Natural killer cell (primary cell): ENCODE measurements at regions not wholly inside any gene's neighbourhood (a gene's known extent, or its start where the extent isn't known, plus 50 kb on each side); places are given as distances from the start of the nearest gene placed in this dataset.

Experiments
- ATAC-seq, 3 donors: fragments of 150-1000 bp in 2 of 3; fragments of 200-7000 bp in 1 of 3; cut with Tn5 transposase; 1 replicate in 1 of 3; 2 replicates in 2 of 3; pipeline ENCODE4 v1.10.0; 2021; ENCODE audit warnings: mild to moderate bottlenecking in 2 of 3, moderate library complexity in 2 of 3
- DNase-seq, 2 donors: peaks; one replicate each; pipeline versions ENCODE4 v3.0.0 to v3.0.0-alpha.2; 2013 to 2021; ENCODE audit warnings: mixed read lengths in 1 of 2
- H3K27ac ChIP-seq: one replicate; pipeline ENCODE4 v1.5.1; 2013; ENCODE audit warnings: mild to moderate bottlenecking, low read length
- H3K27me3 ChIP-seq: one replicate; pipeline ENCODE4 v1.6.1; 2013; ENCODE audit warnings: low read length; ENCODE audit not compliant: control insufficient read depth, insufficient read depth
- H3K36me3 ChIP-seq: one replicate; pipeline ENCODE4 v1.6.1; 2013; ENCODE audit warnings: low read length; ENCODE audit not compliant: control insufficient read depth, insufficient read depth
- H3K4me1 ChIP-seq: one replicate; pipeline ENCODE4 v1.6.1; 2013; ENCODE audit warnings: low read length; ENCODE audit not compliant: control insufficient read depth, insufficient read depth
- H3K4me3 ChIP-seq: one replicate; pipeline ENCODE4 v1.5.1; 2013; ENCODE audit warnings: low read length
- H3K9me3 ChIP-seq: one replicate; pipeline ENCODE4 v1.6.1; 2013; ENCODE audit warnings: low read length; ENCODE audit not compliant: control insufficient read depth, insufficient read depth
- H3K27ac Mint-ChIP-seq, 2 donors: one replicate each; pipeline ENCODE4 v1.8.0; 2022; ENCODE audit warnings: mild to moderate bottlenecking in 2 of 2, mixed read lengths in 2 of 2, moderate library complexity in 1 of 2
- H3K27me3 Mint-ChIP-seq, 2 donors: one replicate each; pipeline ENCODE4 v1.8.0; 2022; ENCODE audit warnings: low read depth in 2 of 2, mixed read lengths in 2 of 2
- H3K36me3 Mint-ChIP-seq: one replicate; pipeline ENCODE4 v1.8.0; 2022; ENCODE audit warnings: mixed read lengths
- H3K4me1 Mint-ChIP-seq, 2 donors: one replicate each; pipeline ENCODE4 v1.8.0; 2022; ENCODE audit warnings: mixed read lengths in 2 of 2
- H3K4me3 Mint-ChIP-seq: one replicate; pipeline ENCODE4 v1.8.0; 2022; ENCODE audit warnings: mild to moderate bottlenecking, moderate library complexity, mixed read lengths
- H3K9me3 Mint-ChIP-seq, 2 donors: one replicate each; pipeline ENCODE4 v1.8.0; 2022; ENCODE audit warnings: mixed read lengths in 2 of 2
- WGBS: methylation state at CpG from one replicate; pipeline ENCODE4 v1.1.7; 2013; ENCODE audit warnings: missing lambda C conversion rate; ENCODE audit not compliant: insufficient coverage; 5-methylcytosine and 5-hydroxymethylcytosine counted together
- intact Hi-C: fragments of 100-400 bp; cut with micrococcal nuclease; formaldehyde crosslinking; loops from one replicate; pipeline ENCODE4 v1.14.2; 2022
- TF ChIP-seq, protein P1 (sequence below): fragments of 200-600 bp; IDR thresholded peaks from one replicate; pipeline ENCODE4 v1.8.0; 2022; ENCODE audit warnings: antibody characterized with exemption

DNA sequence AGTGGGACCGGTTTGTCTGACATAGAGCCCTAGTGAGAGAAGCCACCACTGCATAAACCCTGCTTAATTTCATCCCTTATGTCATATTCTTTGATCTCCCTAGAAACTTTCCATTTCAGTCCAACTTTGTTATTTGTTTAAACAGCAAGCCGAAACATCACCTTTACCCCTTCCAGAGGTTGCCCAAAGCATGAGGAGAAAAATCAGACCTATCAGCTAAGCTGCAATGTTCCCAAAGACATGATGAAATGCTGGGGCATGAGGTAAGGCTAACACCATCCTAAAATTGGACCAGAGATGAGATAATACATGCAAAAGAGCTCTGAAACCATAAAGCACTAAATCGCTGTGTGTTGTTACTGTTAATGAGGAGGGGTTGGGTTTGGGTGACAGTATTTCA, 447.9 kb upstream of the ACVR2A start:
- 92% methylated on average over 3 of the region's 3 CpGs for WGBS
- intact Hi-C loops: no loop called here
- Histone ChIP-seq H3K27ac (no peak overlapping the region), H3K9me3 (no peaks in the 10 kb centered on the region), H3K36me3 (no peaks in the 10 kb centered on the region), H3K4me1 (no peaks in the 10 kb centered on the region), H3K27me3 (no peaks in the 10 kb centered on the region), H3K4me3 (no peak overlapping the region)
- DNase-seq (no peak), ATAC-seq (no peak)
- TF ChIP-seq, protein P1, sequence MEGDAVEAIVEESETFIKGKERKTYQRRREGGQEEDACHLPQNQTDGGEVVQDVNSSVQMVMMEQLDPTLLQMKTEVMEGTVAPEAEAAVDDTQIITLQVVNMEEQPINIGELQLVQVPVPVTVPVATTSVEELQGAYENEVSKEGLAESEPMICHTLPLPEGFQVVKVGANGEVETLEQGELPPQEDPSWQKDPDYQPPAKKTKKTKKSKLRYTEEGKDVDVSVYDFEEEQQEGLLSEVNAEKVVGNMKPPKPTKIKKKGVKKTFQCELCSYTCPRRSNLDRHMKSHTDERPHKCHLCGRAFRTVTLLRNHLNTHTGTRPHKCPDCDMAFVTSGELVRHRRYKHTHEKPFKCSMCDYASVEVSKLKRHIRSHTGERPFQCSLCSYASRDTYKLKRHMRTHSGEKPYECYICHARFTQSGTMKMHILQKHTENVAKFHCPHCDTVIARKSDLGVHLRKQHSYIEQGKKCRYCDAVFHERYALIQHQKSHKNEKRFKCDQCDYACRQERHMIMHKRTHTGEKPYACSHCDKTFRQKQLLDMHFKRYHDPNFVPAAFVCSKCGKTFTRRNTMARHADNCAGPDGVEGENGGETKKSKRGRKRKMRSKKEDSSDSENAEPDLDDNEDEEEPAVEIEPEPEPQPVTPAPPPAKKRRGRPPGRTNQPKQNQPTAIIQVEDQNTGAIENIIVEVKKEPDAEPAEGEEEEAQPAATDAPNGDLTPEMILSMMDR: no peak
- Mint-ChIP-seq H3K36me3 (no peaks in the 10 kb centered on the region), H3K9me3 (no peaks in the 10 kb centered on the region), H3K4me1 (no peaks in the 10 kb centered on the region), H3K27me3 (peaks cover 4% of the 10 kb centered on the region in 2 donors), H3K4me3 (no peak overlapping the region), H3K27ac (no peak overlapping the region)

DNA sequence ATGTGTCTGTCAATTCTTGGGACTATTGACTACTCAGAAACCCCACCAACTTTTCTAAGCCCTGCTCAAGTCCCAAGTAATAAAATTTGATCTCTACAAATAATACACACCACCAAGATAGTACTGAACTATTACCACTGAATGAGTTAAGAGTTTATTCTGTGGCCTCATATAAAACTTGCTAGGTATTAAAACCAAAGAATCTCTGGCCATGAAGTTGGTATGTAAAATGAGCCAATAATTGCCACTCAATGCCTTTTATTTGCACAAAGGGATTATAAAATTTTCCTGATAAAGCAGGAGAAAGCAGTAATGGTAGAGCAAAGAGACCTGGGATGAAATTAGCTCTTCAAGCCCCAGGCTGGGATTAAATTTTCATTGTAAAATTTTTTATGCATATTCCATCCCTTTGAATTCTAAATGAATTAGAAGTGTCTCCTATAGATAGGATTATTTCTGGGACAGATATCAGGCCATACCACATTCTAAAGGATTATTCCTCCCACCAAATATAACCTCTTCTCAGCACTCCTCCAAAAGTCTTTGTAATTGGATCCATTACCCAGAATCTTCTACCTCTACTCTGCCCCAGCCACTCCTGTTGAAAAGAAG, 450.5 kb upstream of the ACVR2A start:
- H3K4me1 Mint-ChIP-seq: no peaks in the 10 kb centered on the region
- no peak for ATAC-seq
- H3K9me3 Mint-ChIP-seq: no peaks in the 10 kb centered on the region

DNA sequence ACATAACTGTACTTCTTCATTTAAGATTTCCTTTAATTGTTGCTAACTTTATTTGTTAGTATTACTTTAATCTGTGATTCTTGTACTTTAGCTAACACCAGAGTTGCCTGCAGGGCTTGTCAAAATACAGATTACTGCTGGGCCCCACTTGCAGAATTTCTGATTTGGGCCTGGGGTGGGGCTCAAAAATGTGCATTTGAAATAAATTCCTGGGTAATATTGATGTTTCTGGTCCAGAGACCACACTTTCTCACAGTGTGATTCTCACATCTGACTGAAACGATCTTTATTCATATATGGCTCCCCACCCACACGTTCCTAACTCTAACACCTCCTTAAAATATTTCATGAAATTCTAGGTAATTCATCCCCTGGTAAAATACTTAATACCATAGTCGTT, 452.6 kb upstream of the ACVR2A start:
- Mint-ChIP-seq H3K4me1 (no peaks in the 10 kb centered on the region), H3K9me3 (no peaks in the 10 kb centered on the region), H3K36me3 (no peaks in the 10 kb centered on the region), H3K4me3 (no peak overlapping the region), H3K27ac (no peak overlapping the region), H3K27me3 (peaks cover 2 to 10% of the 10 kb centered on the region in 2 donors)
- DNase-seq (no peak), ATAC-seq (no peak)
- H3K27me3 ChIP-seq: no peaks in the 10 kb centered on the region
- H3K27ac ChIP-seq: no peak overlapping the region
- WGBS: 37% methylated on average over 2 of the region's 3 CpGs
- H3K9me3 ChIP-seq: no peaks in the 10 kb centered on the region
- intact Hi-C loops: no loop called here
- TF ChIP-seq, protein P1: no peak
- H3K4me3 ChIP-seq: no peak overlapping the region
- no peaks in the 10 kb centered on the region for H3K36me3 ChIP-seq
- no peaks in the 10 kb centered on the region for H3K4me1 ChIP-seq

More for the DNA sequence above, 450.5 kb upstream of the ACVR2A start:
- no peaks in the 10 kb centered on the region for H3K9me3 ChIP-seq
- intact Hi-C loops: no loop called here
- no peak for DNase-seq
- H3K36me3 ChIP-seq: no peaks in the 10 kb centered on the region
- H3K27ac ChIP-seq: no peak overlapping the region
- H3K4me3 Mint-ChIP-seq: no peak overlapping the region
- H3K27ac Mint-ChIP-seq: no peak overlapping the region
- no peaks in the 10 kb centered on the region for H3K36me3 Mint-ChIP-seq
- H3K27me3 ChIP-seq: no peaks in the 10 kb centered on the region
- no peaks in the 10 kb centered on the region for H3K4me1 ChIP-seq
- H3K4me3 ChIP-seq: no peak overlapping the region
- TF ChIP-seq, protein P1: no peak
- peaks cover 0 to 1% of the 10 kb centered on the region in 2 donors for H3K27me3 Mint-ChIP-seq

DNA sequence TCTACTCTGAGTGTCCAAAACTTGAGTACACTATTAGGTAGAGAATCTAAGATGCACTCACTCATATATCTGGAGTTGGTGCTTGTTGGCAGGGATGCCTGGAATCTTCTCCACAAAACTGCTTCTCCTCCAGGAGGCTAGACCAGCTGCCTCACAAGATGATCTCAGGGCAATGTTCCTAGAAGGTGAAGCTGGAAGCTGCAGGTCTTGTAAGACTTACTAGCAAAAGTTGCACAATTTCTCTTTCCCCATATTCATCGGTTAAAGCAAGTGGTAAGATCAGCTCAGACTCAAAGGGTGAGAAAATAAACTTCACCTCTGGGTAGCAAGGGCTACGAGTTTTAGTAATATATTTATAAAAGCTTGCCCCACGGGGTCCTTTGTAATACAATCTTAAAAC, 454.4 kb upstream of the ACVR2A start:
- TF ChIP-seq, protein P1: no peak
- no peaks in the 10 kb centered on the region for H3K36me3 ChIP-seq
- H3K4me1 ChIP-seq: no peaks in the 10 kb centered on the region
- Mint-ChIP-seq H3K36me3 (no peaks in the 10 kb centered on the region), H3K4me3 (no peak overlapping the region), H3K27me3 (peaks cover 2 to 10% of the 10 kb centered on the region in 2 donors), H3K27ac (no peak overlapping the region), H3K4me1 (no peaks in the 10 kb centered on the region), H3K9me3 (no peaks in the 10 kb centered on the region)
- no peak overlapping the region for H3K4me3 ChIP-seq
- no peaks in the 10 kb centered on the region for H3K9me3 ChIP-seq
- DNase-seq: no peak
- no peak for ATAC-seq
- no CpG with 5 or more reads among the region's 3 CpGs for WGBS
- intact Hi-C loops: no loop called here
- no peaks in the 10 kb centered on the region for H3K27me3 ChIP-seq
- no peak overlapping the region for H3K27ac ChIP-seq
